8988T (cell line): ENCODE measurements at regions not wholly inside any gene's neighbourhood (a gene's known extent, or its start where the extent isn't known, plus 50 kb on each side); places are given as distances from the start of the nearest gene placed in this dataset.

ENCODE experiments used
- DNase-seq: peaks from one replicate; pipeline ENCODE4 v3.0.0; 2011

DNA sequence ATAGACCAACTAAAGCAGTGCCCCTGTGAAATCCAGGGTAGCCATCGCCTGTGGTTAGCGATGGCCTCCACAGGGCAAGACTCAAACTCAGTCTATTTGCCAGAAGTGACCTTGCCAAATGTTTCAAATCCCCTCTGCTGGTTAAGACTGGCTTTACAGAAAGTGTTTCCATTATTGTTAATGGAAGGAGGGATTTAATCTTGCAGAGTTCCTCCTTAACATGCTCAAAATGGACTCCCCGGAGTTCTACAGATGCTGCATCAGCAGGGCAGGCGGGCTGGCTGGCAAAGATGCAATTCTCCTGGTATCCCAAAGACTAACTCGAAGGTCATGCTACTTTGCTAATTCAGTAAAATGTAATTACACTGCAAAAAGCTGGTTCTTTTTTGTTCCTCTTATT is 313.0 kb upstream of the SLC7A11 start:
- DNase-seq, result no peak

GRCh38 chr4:138553001-138553845 is 311.1 kb upstream of the SLC7A11 start:
- DNase-seq, result no peak

GRCh38 chr4:138542191-138542776 is 300.1 kb upstream of the SLC7A11 start:
- DNase-seq, result no peak

DNA sequence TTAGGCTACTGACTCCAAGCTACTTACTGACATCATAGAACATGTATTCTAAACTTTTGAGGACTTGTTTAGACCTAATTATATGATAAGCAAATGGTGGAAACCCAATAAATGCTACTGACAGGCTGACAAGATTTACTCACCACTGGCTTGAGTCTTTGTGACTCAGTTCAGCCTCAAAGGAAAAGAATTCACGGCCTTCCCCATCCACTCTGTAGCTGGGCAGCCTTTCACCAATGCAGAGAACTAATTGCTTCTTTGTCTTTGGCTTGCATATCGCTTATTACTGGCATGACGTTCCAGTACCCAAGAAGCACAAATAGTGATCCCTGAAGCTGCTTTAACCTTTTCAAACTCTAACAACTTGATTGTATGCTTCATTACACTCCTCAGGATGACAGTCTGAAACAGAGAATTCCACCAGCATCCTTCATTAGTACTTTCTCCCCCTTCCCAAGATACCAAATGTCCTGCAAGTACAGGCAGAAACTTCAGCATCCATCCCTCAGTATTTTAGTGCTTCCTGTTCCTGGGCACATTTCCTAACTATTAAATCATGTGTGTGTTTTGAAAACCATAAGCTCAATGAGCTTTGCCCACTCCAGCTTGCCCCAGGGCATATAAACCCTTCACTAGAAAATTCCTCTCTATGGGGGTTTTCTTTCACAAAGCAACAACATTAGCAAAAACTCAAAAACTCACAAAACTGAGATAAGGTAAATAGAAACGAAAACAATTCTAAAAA is 298.1 kb upstream of the SLC7A11 start:
- DNase-seq, result no peak

- DNase-seq, result no peak
Observed at GRCh38 chr4:138538743-138539142, 296.6 kb upstream of the SLC7A11 start.

GRCh38 chr4:138537731-138538490 is 295.8 kb upstream of the SLC7A11 start:
- no peak for DNase-seq

DNA sequence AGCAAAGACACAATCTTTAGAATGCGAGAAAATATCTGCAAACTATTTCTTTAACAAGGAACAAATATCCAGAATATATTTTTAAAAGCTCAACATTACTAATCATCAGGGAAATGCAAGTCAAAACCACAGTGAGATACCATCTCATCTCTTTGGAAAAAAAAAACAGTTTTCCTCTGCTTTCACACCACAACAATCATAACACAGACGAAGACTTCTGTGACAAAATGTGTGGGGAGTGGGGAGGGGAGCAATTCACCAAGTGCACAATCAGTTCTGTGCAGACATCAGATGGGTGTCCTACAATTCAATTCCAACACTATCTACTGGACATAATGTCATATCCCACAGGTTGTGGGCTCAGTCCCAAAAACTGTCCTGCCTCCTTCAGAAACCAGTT is 293.2 kb upstream of the SLC7A11 start:
- no peak for DNase-seq

GRCh38 chr4:138522366-138522765 is 280.2 kb upstream of the SLC7A11 start:
- DNase-seq, result no peak

- no peak for DNase-seq
Observed at GRCh38 chr4:138521809-138522208, 279.7 kb upstream of the SLC7A11 start.

- no peak for DNase-seq
Observed at GRCh38 chr4:138519436-138519835, 277.3 kb upstream of the SLC7A11 start.

- no peak for DNase-seq
Observed at GRCh38 chr4:138513535-138513934, 271.4 kb upstream of the SLC7A11 start.

DNA sequence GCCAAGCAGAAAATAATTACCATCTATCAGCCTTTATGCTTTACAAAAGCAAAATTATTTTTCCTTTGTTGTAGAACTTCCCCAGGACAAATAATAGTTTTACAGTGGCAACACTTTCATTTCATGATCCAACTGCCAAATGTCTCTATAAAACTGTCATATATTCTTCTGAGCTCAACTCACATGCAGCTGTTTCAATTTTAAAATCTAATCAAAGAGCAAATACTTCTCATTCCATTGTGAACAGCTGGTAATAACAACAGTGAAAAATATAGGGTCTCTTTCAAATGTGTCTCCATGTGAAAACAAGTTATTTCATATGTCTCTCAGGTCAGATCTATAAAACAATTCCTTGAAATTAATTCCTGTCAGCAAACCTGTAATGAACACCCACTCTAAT is 270.6 kb upstream of the SLC7A11 start:
- no peak for DNase-seq

- DNase-seq, result no peak
Observed at GRCh38 chr4:138510053-138510452, 267.9 kb upstream of the SLC7A11 start.

- no peak for DNase-seq
Observed at GRCh38 chr4:138509346-138509745, 267.2 kb upstream of the SLC7A11 start.

DNA sequence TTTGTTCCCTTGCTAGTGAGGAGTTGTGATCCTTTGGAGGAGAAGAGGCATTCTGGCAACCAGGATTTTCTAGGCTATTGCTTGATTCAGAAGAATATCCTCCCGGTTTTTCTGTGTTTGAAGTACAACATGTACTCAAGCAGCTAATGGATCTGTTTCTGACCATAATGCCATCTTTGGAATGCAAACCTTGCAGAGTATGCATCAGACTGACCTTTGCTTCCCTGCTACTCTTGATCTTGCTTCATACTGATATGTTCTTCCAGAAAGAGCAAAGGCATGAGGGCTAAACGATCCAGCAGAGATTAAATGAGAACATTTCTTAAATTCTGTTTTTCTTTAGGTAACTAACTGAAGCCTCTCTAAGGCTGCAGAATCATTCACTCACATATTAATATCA is 265.4 kb upstream of the SLC7A11 start:
- no peak for DNase-seq

DNA sequence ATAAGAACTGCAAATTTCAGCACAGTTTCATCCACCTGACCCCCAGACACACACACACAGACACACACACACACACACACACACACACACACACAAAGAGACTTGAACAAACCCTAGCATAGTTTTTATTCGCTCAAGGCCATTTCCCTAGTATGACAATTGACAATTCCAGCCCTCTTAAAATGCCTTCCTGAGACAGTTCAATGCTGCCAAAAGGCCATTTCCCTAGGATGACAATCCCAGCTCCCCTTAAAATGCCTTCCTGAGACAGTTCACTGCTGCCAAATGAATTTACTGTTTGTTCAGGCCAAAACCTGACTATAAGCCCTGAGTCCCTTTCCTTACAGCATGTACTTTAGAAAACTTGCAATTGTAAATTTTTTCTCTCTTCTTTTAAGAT is 259.5 kb upstream of the SLC7A11 start:
- no peak for DNase-seq

DNA sequence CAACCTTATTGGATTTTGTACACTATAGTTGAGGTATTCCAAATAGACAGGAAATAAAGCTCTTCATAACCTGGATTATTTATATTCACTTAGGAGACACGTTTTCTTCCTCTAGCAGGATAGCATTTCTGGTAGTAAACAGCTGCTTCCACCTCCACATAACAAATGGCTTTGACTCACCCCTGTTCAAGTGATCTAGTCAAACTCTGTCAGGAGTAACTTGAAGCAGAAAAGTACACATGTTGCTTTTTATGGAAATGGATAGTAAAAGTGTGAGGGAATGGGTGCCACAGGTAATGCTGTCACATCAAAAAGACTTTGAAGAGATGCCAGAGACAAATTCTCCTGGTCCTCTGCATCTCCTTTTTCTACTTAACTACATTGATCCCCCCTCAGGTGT is 258.7 kb upstream of the SLC7A11 start:
- DNase-seq, result no peak

- no peak for DNase-seq
Observed at GRCh38 chr4:138499627-138500026, 257.5 kb upstream of the SLC7A11 start.

- peak; percentile 7 for DNase-seq
Observed at GRCh38 chr4:138494931-138495330, 252.8 kb upstream of the SLC7A11 start.

DNA sequence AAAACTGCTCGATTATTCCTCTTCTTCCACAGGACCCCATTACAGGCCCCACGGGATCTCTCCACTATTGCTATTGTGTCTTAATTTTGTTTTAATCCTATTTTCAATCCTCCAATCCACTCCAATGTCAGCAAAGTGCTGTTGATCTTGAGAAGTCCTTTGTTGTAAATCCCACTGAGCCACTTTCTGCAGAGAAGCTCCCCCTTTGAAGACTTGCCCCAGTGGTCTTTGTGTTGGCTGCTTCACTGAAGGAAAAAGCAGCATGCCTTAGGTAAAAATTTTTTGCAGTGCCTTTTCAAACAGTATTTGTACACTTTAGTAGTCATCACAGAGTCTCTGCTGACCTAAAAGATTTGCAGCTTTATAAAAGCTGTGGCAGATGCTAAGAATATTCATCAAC is 252.0 kb upstream of the SLC7A11 start:
- DNase-seq, result no peak

GRCh38 chr4:138492176-138492575 is 250.0 kb upstream of the SLC7A11 start:
- DNase-seq, result no peak

- DNase-seq, result no peak
Observed at GRCh38 chr4:138488533-138488932, 246.4 kb upstream of the SLC7A11 start.

GRCh38 chr4:138487670-138488069 is 245.5 kb upstream of the SLC7A11 start:
- no peak for DNase-seq
